HEK293T (cell line): ENCODE measurements at regions not wholly inside any gene's neighbourhood (a gene's known extent, or its start where the extent isn't known, plus 50 kb on each side); places are given as distances from the start of the nearest gene placed in this dataset.

Source experiments
- FOXA1 ChIP-seq: fragments of 450-650 bp; IDR thresholded peaks from 2 replicates; pipeline ENCODE4 v1.6.1; 2016; ENCODE audit warnings: mild to moderate bottlenecking
- FOXK2 ChIP-seq: fragments of 450-650 bp; IDR thresholded peaks from 2 replicates; pipeline ENCODE4 v1.6.1; 2016; ENCODE audit warnings: mild to moderate bottlenecking
- NFRKB ChIP-seq: fragments of 450-650 bp; IDR thresholded peaks from 2 replicates; pipeline ENCODE4 v1.6.1; 2016; ENCODE audit warnings: mild to moderate bottlenecking, moderate library complexity
- SP1 ChIP-seq: fragments of 450-650 bp; IDR thresholded peaks from 2 replicates; pipeline ENCODE4 v1.6.1; 2017
- ZNF384 ChIP-seq: fragments of 450-650 bp; IDR thresholded peaks from 2 replicates; pipeline ENCODE4 v1.6.1; 2016
- TF ChIP-seq, protein P1 (sequence below): fragments of 450-650 bp; IDR thresholded peaks from 2 replicates; pipeline ENCODE4 v1.6.1; 2016

DNA sequence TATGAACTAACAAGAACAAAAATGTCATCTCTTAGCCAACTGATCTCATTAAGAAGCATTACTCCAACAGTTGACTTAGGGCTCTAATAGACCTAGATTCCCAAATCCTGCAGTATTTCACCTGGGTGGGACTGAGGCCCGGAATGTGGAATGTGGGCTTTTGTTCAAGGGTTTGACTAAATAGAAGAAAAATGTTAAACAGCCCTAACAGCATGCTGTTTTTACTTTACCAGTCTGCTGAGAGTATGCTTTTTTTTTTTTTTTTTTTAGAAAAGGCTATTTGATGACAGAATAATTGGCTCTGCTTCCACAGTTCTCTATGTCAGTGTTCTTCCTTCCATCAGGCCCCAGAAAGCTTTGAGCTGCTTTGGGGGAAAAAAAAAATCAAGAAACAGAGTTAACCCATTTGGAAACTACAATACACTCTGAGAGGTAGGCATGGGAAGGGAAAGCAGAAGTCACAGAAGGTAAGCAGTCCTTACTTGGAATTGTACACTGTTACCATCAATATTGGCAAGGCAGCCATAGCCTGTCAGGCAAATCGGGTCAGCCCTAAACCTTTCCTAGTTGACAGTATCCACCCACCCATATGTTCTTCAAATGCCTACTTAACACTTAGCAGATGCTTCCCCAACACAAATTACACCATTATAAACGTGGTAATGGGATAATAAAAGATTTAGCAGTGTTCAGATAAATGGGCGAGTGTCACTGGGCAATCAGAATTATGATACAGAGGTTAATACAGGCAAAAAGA, 224.2 kb downstream of the CNTN3 start:
- no peak for TF ChIP-seq SP1
- TF ChIP-seq ZNF384, result no peak
- no peak for TF ChIP-seq NFRKB
- TF ChIP-seq, protein P1, sequence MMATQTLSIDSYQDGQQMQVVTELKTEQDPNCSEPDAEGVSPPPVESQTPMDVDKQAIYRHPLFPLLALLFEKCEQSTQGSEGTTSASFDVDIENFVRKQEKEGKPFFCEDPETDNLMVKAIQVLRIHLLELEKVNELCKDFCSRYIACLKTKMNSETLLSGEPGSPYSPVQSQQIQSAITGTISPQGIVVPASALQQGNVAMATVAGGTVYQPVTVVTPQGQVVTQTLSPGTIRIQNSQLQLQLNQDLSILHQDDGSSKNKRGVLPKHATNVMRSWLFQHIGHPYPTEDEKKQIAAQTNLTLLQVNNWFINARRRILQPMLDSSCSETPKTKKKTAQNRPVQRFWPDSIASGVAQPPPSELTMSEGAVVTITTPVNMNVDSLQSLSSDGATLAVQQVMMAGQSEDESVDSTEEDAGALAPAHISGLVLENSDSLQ, result no peak
- TF ChIP-seq FOXA1, result no peak
- TF ChIP-seq FOXK2, result no peak
